ENCODE measurements at regions not wholly inside any gene's neighbourhood (a gene's known extent, or its start where the extent isn't known, plus 50 kb on each side); places are given as distances from the start of the nearest gene placed in this dataset.

DNA sequence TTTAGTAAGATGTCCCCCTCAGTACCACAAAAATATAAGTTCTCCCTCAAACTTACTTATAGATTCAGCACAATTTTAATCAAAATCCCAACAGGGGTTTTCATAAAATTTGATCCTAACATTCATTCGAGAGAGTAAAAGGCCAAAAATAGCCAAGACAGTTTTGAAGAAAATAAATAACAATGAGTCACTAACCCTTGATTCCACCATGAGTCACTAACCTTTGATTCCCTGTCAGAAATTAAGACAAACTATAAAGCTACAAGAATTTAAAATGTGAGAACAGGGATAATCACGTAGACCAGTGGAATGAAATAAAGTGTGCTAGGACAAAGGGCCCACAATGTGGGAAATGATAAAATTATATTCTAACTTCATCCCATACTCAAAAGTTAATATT lies 320.3 kb downstream of the SUCLA2 start:
- no peaks in the 10 kb centered on the region for H3K79me2 ChIP-seq (ENCODE audit: control insufficient read depth, insufficient read depth, low read length)
- H3K9me3 ChIP-seq (ENCODE audit: control insufficient read depth, low read depth, low read length) = no peaks in the 10 kb centered on the region
- no peaks in the 10 kb centered on the region for H3K27me3 ChIP-seq (ENCODE audit: control insufficient read depth, extremely low read depth, insufficient read depth, low read length)
- no peak overlapping the region for H3K4me2 ChIP-seq (ENCODE audit: control insufficient read depth, extremely low read depth, insufficient read depth, low read depth, low read length)
- H2AFZ ChIP-seq (ENCODE audit: control insufficient read depth, low read length) = no peak overlapping the region
- H3K4me1 ChIP-seq (ENCODE audit: control insufficient read depth, extremely low read depth, insufficient read depth, low read length) = no peaks in the 10 kb centered on the region
- H3K36me3 ChIP-seq (ENCODE audit: control insufficient read depth in 2 of 2, extremely low read depth in 1 of 2, insufficient read depth in 2 of 2, low read length in 2 of 2) = no peaks in the 10 kb centered on the region
- H3K9me1 ChIP-seq (ENCODE audit: control insufficient read depth, extremely low read depth, insufficient read depth, low read length) = no peaks in the 10 kb centered on the region
- no peak for FAIRE-seq
- no peak overlapping the region for H3K9ac ChIP-seq (ENCODE audit: control insufficient read depth, extremely low read depth, insufficient read depth, low read length)
- no peaks in the 10 kb centered on the region for H4K20me1 ChIP-seq (ENCODE audit: control insufficient read depth, extremely low read depth, insufficient read depth, low read length)
- no peak overlapping the region for H3K27ac ChIP-seq (ENCODE audit: control insufficient read depth, insufficient read depth, low read length)
- dilution Hi-C loops (cut with MboI; ENCODE audit: extremely low pct_ligation_motif_present, low sequenced_read_pairs) = no loop called here
- DNase-seq (ENCODE audit: low read depth, low spot score) = no peak
- no peak for TF ChIP-seq EZH2 (IDR thresholded peaks at IDR 0.05; ENCODE audit: low read length)
- no peak for TF ChIP-seq CTCF (optimal IDR thresholded peaks at IDR 0.05 in 1 of 3, IDR thresholded peaks at IDR 0.05 in 1 of 3, conservative IDR thresholded peaks at IDR 0.05 in 1 of 3; ENCODE audit: extremely low read depth in 1 of 3, insufficient read depth in 2 of 3, low read length in 3 of 3)
- H3K4me3 ChIP-seq (ENCODE audit: control insufficient read depth in 2 of 3, extremely low read depth in 1 of 3, insufficient read depth in 2 of 3, low read depth in 1 of 3, low read length in 3 of 3) = no peak overlapping the region

- H3K4me1 ChIP-seq (ENCODE audit: control insufficient read depth, extremely low read depth, insufficient read depth, low read length) = no peaks in the 10 kb centered on the region
- FAIRE-seq = no peak
These were observed 321.7 kb downstream of the SUCLA2 start for GRCh38 chr13:47679401-47679800.

More at GRCh38 chr13:47679401-47679800, 321.7 kb downstream of the SUCLA2 start:
- dilution Hi-C loops (cut with MboI; ENCODE audit: extremely low pct_ligation_motif_present, low sequenced_read_pairs) = no loop called here
- H3K27me3 ChIP-seq (ENCODE audit: control insufficient read depth, extremely low read depth, insufficient read depth, low read length) = no peaks in the 10 kb centered on the region
- no peak overlapping the region for H3K4me3 ChIP-seq (ENCODE audit: control insufficient read depth in 2 of 3, extremely low read depth in 1 of 3, insufficient read depth in 2 of 3, low read depth in 1 of 3, low read length in 3 of 3)
- no peaks in the 10 kb centered on the region for H3K9me3 ChIP-seq (ENCODE audit: control insufficient read depth, low read depth, low read length)
- no peak overlapping the region for H2AFZ ChIP-seq (ENCODE audit: control insufficient read depth, low read length)
- H3K27ac ChIP-seq (ENCODE audit: control insufficient read depth, insufficient read depth, low read length) = no peak overlapping the region
- H3K79me2 ChIP-seq (ENCODE audit: control insufficient read depth, insufficient read depth, low read length) = no peaks in the 10 kb centered on the region
- no peaks in the 10 kb centered on the region for H3K36me3 ChIP-seq (ENCODE audit: control insufficient read depth in 2 of 2, extremely low read depth in 1 of 2, insufficient read depth in 2 of 2, low read length in 2 of 2)
- no peak overlapping the region for H3K4me2 ChIP-seq (ENCODE audit: control insufficient read depth, extremely low read depth, insufficient read depth, low read depth, low read length)
- H3K9ac ChIP-seq (ENCODE audit: control insufficient read depth, extremely low read depth, insufficient read depth, low read length) = no peak overlapping the region
- TF ChIP-seq CTCF (optimal IDR thresholded peaks at IDR 0.05 in 1 of 3, IDR thresholded peaks at IDR 0.05 in 1 of 3, conservative IDR thresholded peaks at IDR 0.05 in 1 of 3; ENCODE audit: extremely low read depth in 1 of 3, insufficient read depth in 2 of 3, low read length in 3 of 3) (no peak), EZH2 (IDR thresholded peaks at IDR 0.05; ENCODE audit: low read length) (no peak)
- DNase-seq (ENCODE audit: low read depth, low spot score) = no peak
- no peaks in the 10 kb centered on the region for H3K9me1 ChIP-seq (ENCODE audit: control insufficient read depth, extremely low read depth, insufficient read depth, low read length)
- no peaks in the 10 kb centered on the region for H4K20me1 ChIP-seq (ENCODE audit: control insufficient read depth, extremely low read depth, insufficient read depth, low read length)
